H54 (cell line): ENCODE measurements at regions not wholly inside any gene's neighbourhood (a gene's known extent, or its start where the extent isn't known, plus 50 kb on each side); places are given as distances from the start of the nearest gene placed in this dataset.
A peak's percentile ranks its signal among the peaks of the same experiment; 100 is the strongest.
"Not testable (repeated sequence)": the region's sequence is repeated elsewhere in the genome, so short reads cannot be mapped to it uniquely, and the experiment has no call there.

Source experiments
- DNase-seq: peaks from one replicate; pipeline ENCODE4 v3.0.0; 2011; ENCODE audit warnings: low spot score, mixed read lengths; ENCODE audit not compliant: insufficient read length
- FAIRE-seq: peaks from 3 replicates; lab custom pipeline; 2011; peaks lifted over from hg19 to GRCh38; lab: Jason Lieb, UNC
- POLR2A ChIP-seq: IDR thresholded peaks from 2 replicates; pipeline ENCODE4 v1.6.1; 2011; ENCODE audit warnings: low read depth, mild to moderate bottlenecking, low read length

- no peak for DNase-seq
- TF ChIP-seq POLR2A: no peak
- peak; percentile 93 for FAIRE-seq
Measured at GRCh38 chr15:39248204-39248603, 332.7 kb upstream of the THBS1 start.

GRCh38 chr15:39250001-39250400 is 330.9 kb upstream of the THBS1 start:
- FAIRE-seq: no peak
- no peak for DNase-seq
- no peak for TF ChIP-seq POLR2A

- DNase-seq (no peak), FAIRE-seq (peak; percentile 45)
- TF ChIP-seq POLR2A: no peak
Measured at GRCh38 chr15:39250460-39251186, 330.3 kb upstream of the THBS1 start.

GRCh38 chr15:39251413-39252133 is 329.3 kb upstream of the THBS1 start:
- FAIRE-seq: peak; percentile 6
- TF ChIP-seq POLR2A: no peak

GRCh38 chr15:39252134-39252470 is 328.8 kb upstream of the THBS1 start:
- no peak for DNase-seq
- FAIRE-seq: no peak

More at GRCh38 chr15:39251413-39252133, 329.3 kb upstream of the THBS1 start:
- DNase-seq: no peak

GRCh38 chr15:39253552-39253951 is 327.3 kb upstream of the THBS1 start:
- no peak for DNase-seq

More at GRCh38 chr15:39252134-39252470, 328.8 kb upstream of the THBS1 start:
- TF ChIP-seq POLR2A: no peak

GRCh38 chr15:39254181-39254580 is 326.7 kb upstream of the THBS1 start:
- FAIRE-seq (no peak), DNase-seq (no peak)
- no peak for TF ChIP-seq POLR2A

More at GRCh38 chr15:39253552-39253951, 327.3 kb upstream of the THBS1 start:
- TF ChIP-seq POLR2A: no peak
- FAIRE-seq: peak; percentile 30

GRCh38 chr15:39255760-39256159 is 325.1 kb upstream of the THBS1 start:
- FAIRE-seq (no peak), DNase-seq (no peak)
- TF ChIP-seq POLR2A: no peak

GRCh38 chr15:39260391-39260790 is 320.5 kb upstream of the THBS1 start:
- no peak for FAIRE-seq
- no peak for TF ChIP-seq POLR2A
- no peak for DNase-seq

GRCh38 chr15:39260791-39261190 is 320.1 kb upstream of the THBS1 start:
- FAIRE-seq: no peak
- no peak for DNase-seq
- TF ChIP-seq POLR2A: no peak

GRCh38 chr15:39261397-39262183 is 319.3 kb upstream of the THBS1 start:
- FAIRE-seq, DNase-seq: not testable (repeated sequence)

GRCh38 chr15:39262995-39263772 is 317.7 kb upstream of the THBS1 start:
- not testable (repeated sequence) for DNase-seq, FAIRE-seq

- no peak for TF ChIP-seq POLR2A
- no peak for FAIRE-seq
- DNase-seq: no peak
Measured at GRCh38 chr15:39265261-39265660, 315.6 kb upstream of the THBS1 start.

GRCh38 chr15:39266890-39267289 is 314.0 kb upstream of the THBS1 start:
- DNase-seq: no peak
- TF ChIP-seq POLR2A: no peak
- no peak for FAIRE-seq
